Hepatocyte (in vitro differentiated cells): ENCODE measurements at regions not wholly inside any gene's neighbourhood (a gene's known extent, or its start where the extent isn't known, plus 50 kb on each side); places are given as distances from the start of the nearest gene placed in this dataset.

Source experiments
- DNase-seq: peaks from one replicate; pipeline ENCODE4 v3.0.0-alpha.2; 2016; ENCODE audit warnings: low spot score
- H2AFZ ChIP-seq: fragments of 200-600 bp; sonication (generic); 2 replicates; pipeline ENCODE4 v1.6.0; 2016; ENCODE audit warnings: antibody characterized with exemption, mild to moderate bottlenecking
- H3K27ac ChIP-seq: fragments of 200-600 bp; sonication (generic); 2 replicates; pipeline ENCODE4 v1.5.1; 2016; ENCODE audit warnings: mild to moderate bottlenecking
- H3K27me3 ChIP-seq: fragments of 200-600 bp; sonication (generic); 2 replicates; pipeline ENCODE4 v1.6.1; 2016
- H3K36me3 ChIP-seq: fragments of 200-600 bp; sonication (generic); replicated peaks from 2 replicates; pipeline ENCODE4 v1.5.1; 2016; ENCODE audit warnings: low read depth; ENCODE audit not compliant: insufficient read depth
- H3K4me1 ChIP-seq: fragments of 200-600 bp; sonication (generic); 2 replicates; pipeline ENCODE4 v1.5.1; 2016; ENCODE audit warnings: mild to moderate bottlenecking, moderate library complexity; ENCODE audit not compliant: insufficient read depth
- H3K4me2 ChIP-seq: fragments of 200-600 bp; sonication (generic); 2 replicates; pipeline ENCODE4 v1.6.0; 2016
- H3K4me3 ChIP-seq: fragments of 200-600 bp; sonication (generic); 2 replicates; pipeline ENCODE4 v1.5.1; 2016; ENCODE audit warnings: mild to moderate bottlenecking
- H3K79me2 ChIP-seq: fragments of 200-600 bp; sonication (generic); 2 replicates; pipeline ENCODE4 v1.6.0; 2017; ENCODE audit warnings: mild to moderate bottlenecking
- H3K9me2 ChIP-seq: fragments of 200-600 bp; sonication (generic); replicated peaks from 2 replicates; pipeline ENCODE4 v1.6.0; 2017; ENCODE audit warnings: mild to moderate bottlenecking; ENCODE audit not compliant: insufficient read depth
- H3K9me3 ChIP-seq: fragments of 200-600 bp; sonication (generic); 2 replicates; pipeline ENCODE4 v1.5.1; 2016; ENCODE audit warnings: low read depth, mild to moderate bottlenecking
- H4K20me1 ChIP-seq: fragments of 200-600 bp; sonication (generic); 2 replicates; pipeline ENCODE4 v1.6.0; 2016; ENCODE audit warnings: mild to moderate bottlenecking; ENCODE audit not compliant: insufficient read depth, poor library complexity, severe bottlenecking
- EZH2 ChIP-seq: fragments of 200-600 bp; sonication (generic); IDR thresholded peaks from 2 replicates; pipeline ENCODE4 v1.6.1; 2016; ENCODE audit warnings: antibody characterized with exemption, mild to moderate bottlenecking, borderline replicate concordance
- EZH2phosphoT487 ChIP-seq: fragments of 200-600 bp; sonication (generic); IDR thresholded peaks from one replicate; pipeline ENCODE4 v1.6.1; 2018; ENCODE audit warnings: antibody characterized with exemption, mild to moderate bottlenecking, low read depth, moderate library complexity; ENCODE audit not compliant: unreplicated experiment, severe bottlenecking
- WGBS: methylation state at CpG from one replicate; pipeline ENCODE4 v1.1.6; 2016; ENCODE audit warnings: low lambda C conversion rate; ENCODE audit errors: missing lambda C conversion rate; 5-methylcytosine and 5-hydroxymethylcytosine counted together
- TF ChIP-seq, protein P1 (sequence below): fragments of 200-600 bp; sonication (generic); IDR thresholded peaks from 2 replicates; pipeline ENCODE4 v1.5.1; 2016; ENCODE audit warnings: antibody characterized with exemption, mild to moderate bottlenecking; ENCODE audit not compliant: poor library complexity

DNA sequence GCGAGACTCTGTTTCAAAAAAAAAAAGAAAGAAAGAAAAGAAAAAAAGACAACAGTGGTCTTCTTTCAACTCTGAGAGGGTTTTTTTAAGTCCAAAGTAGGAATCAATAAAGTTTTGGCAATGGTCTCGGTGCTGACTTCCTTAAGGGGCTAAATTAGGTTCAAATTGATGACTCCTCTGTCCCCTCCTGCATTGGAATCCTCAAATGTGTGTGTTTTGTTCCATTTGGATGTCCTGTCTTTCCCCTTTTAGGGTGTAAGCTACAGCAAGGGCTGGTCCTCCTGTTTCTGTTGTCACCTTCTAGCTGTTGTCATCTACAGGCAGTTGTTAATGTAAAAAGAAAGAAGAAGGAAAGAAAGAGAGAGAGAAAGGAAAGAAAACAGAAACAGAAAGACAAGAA is 54.4 kb downstream of the PABIR2 start:
- Histone ChIP-seq H3K9me3 (no peaks in the 10 kb centered on the region), H3K4me3 (no peak overlapping the region), H3K36me3 (no peaks in the 10 kb centered on the region), H3K79me2 (no peaks in the 10 kb centered on the region), H4K20me1 (no peaks in the 10 kb centered on the region), H3K9me2 (no peaks in the 10 kb centered on the region), H3K4me1 (no peaks in the 10 kb centered on the region), H3K27me3 (no peaks in the 10 kb centered on the region), H3K27ac (no peak overlapping the region), H2AFZ (no peak overlapping the region), H3K4me2 (no peak overlapping the region)
- 86% methylated on average over 2 of the region's 2 CpGs for WGBS
- TF ChIP-seq EZH2phosphoT487, result no peak
- DNase-seq, result no peak

DNA sequence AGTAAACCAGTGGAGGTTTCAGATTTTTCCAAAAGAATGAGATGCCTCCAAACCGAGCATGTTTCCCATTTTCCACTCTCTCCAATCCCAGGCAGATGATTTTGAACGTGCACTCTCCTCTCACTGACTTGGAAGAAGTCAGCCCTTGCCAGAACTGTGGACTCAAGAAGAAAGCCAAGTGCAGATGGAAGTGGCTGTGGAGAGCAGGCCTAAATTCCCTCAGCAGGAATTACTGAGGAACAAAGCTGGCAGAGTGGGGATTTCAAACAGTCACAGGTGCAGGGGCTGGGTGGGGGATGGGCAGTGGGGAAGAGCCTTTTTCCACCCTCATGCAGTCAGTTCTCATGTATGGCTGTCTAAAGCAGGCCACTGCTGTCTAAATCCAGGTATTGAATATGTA is 55.3 kb downstream of the PABIR2 start:
- Histone ChIP-seq H3K36me3 (no peaks in the 10 kb centered on the region), H3K9me3 (no peaks in the 10 kb centered on the region), H3K9me2 (no peaks in the 10 kb centered on the region), H3K4me3 (no peak overlapping the region), H3K79me2 (no peaks in the 10 kb centered on the region), H3K4me2 (no peak overlapping the region), H3K27me3 (no peaks in the 10 kb centered on the region), H4K20me1 (no peaks in the 10 kb centered on the region), H2AFZ (no peak overlapping the region), H3K4me1 (no peaks in the 10 kb centered on the region), H3K27ac (no peak overlapping the region)
- TF ChIP-seq EZH2 (no peak), EZH2phosphoT487 (no peak)
- TF ChIP-seq, protein P1, sequence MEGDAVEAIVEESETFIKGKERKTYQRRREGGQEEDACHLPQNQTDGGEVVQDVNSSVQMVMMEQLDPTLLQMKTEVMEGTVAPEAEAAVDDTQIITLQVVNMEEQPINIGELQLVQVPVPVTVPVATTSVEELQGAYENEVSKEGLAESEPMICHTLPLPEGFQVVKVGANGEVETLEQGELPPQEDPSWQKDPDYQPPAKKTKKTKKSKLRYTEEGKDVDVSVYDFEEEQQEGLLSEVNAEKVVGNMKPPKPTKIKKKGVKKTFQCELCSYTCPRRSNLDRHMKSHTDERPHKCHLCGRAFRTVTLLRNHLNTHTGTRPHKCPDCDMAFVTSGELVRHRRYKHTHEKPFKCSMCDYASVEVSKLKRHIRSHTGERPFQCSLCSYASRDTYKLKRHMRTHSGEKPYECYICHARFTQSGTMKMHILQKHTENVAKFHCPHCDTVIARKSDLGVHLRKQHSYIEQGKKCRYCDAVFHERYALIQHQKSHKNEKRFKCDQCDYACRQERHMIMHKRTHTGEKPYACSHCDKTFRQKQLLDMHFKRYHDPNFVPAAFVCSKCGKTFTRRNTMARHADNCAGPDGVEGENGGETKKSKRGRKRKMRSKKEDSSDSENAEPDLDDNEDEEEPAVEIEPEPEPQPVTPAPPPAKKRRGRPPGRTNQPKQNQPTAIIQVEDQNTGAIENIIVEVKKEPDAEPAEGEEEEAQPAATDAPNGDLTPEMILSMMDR, result no peak
- no peak for DNase-seq
- WGBS, result 47% methylated on average over 2 of the region's 2 CpGs

DNA sequence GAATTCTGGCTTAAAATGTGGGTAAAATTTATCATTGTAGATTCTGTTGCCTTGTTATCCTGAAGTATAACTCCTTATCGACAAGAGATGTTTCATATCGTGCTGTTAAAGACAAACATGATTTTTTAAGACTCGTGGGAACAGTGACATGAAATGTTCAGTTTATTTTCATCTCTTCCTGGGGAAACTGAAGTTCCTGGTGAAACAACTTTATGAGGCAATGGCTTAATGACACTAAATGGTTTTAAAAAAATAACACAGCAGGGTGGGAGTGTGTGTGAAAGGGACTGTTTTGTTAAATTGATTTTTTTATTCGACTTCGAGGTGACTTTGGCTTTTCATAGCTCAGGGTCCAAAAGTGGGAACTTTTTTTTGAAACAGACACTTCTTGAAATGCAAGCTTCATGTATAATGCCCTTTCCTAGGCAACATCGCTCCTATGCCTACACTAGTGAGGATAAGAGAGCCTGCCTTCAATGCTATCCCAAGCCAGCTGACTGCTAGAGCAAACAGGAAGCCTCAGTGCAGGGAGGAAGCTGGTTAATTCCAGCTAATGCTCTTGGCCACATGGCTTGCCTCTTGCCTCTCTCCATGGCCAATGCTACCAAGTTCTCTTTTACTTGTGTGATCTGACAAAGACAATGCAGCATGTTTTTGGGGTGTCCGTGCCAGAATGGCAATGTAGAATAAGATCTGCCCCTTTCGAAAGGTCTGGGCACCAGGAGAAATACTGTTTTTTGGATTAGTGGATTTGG is 57.8 kb downstream of the PABIR2 start:
- DNase-seq, result no peak
- Histone ChIP-seq H3K27ac (no peak overlapping the region), H3K9me3 (no peaks in the 10 kb centered on the region), H3K79me2 (no peaks in the 10 kb centered on the region), H3K4me2 (no peak overlapping the region), H2AFZ (no peak overlapping the region), H3K4me1 (peaks cover 3% of the 10 kb centered on the region), H4K20me1 (no peaks in the 10 kb centered on the region), H3K4me3 (no peak overlapping the region), H3K36me3 (no peaks in the 10 kb centered on the region), H3K27me3 (no peaks in the 10 kb centered on the region), H3K9me2 (no peaks in the 10 kb centered on the region)
- TF ChIP-seq EZH2phosphoT487 (no peak), EZH2 (no peak)
- TF ChIP-seq, protein P1, result no peak
- 66% methylated on average over 8 of the region's 8 CpGs for WGBS

DNA sequence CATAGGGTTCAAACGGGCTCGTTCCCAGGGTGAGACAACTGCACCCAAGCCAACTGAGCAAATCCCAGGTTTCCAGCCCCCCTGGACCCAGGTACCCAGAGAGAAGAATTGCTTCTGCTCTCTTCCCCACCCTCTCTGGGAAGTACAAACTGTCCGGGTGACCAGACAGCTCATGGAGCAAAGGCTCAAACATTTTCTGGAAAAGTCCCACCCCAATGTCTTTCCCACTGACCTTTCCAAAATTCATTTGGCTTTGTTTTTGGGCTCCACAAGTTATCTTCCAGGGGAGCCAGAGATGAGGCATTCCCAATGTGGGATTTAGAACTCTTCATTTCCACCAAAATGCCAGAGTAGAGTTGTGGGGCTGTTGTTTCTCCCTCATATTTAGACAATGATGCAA is 58.6 kb downstream of the PABIR2 start:
- WGBS, result 49% methylated on average over 3 of the region's 3 CpGs
- Histone ChIP-seq H2AFZ (no peak overlapping the region), H3K4me1 (peaks cover 10% of the 10 kb centered on the region), H3K79me2 (no peaks in the 10 kb centered on the region), H3K36me3 (no peaks in the 10 kb centered on the region), H3K27me3 (no peaks in the 10 kb centered on the region), H3K9me2 (no peaks in the 10 kb centered on the region), H3K27ac (no peak overlapping the region), H3K9me3 (no peaks in the 10 kb centered on the region), H3K4me2 (no peak overlapping the region), H3K4me3 (no peak overlapping the region), H4K20me1 (no peaks in the 10 kb centered on the region)
- DNase-seq, result no peak
- no peak for TF ChIP-seq EZH2
- TF ChIP-seq, protein P1, result no peak
- TF ChIP-seq EZH2phosphoT487, result no peak
